HCT116 (cell line): ENCODE measurements at regions not wholly inside any gene's neighbourhood (a gene's known extent, or its start where the extent isn't known, plus 50 kb on each side); places are given as distances from the start of the nearest gene placed in this dataset.

ENCODE experiments used
- ATAC-seq: fragments of 200-7000 bp; cut with Tn5 transposase; 2 replicates; pipeline ENCODE4 v1.9.1; 2020; ENCODE audit warnings: mild to moderate bottlenecking, moderate library complexity
- BruUV-seq: library from RNA; stranded (reverse); fragments of 400-500 nt; replicated peaks from 2 replicates; lab custom pipeline; 2021; lab: Mats Ljungman, UMichigan
- CTCF ChIA-PET: fragments of 300-600 bp; sonication (Branson Sonifier 250); formaldehyde crosslinking; loops from one replicate; lab custom pipeline; 2021; ENCODE audit warnings: antibody characterized with exemption; lab: Charles Lee
- POLR2A ChIA-PET: fragments of 300-600, 350-600 bp; sonication (Branson Sonifier 250); formaldehyde crosslinking; loops from one replicate; lab custom pipeline; 2021; ENCODE audit warnings: antibody characterized with exemption; lab: Charles Lee
- RAD21 ChIA-PET, 2 experiments: fragments of 300-600 bp; sonication (Branson Sonifier 250); formaldehyde crosslinking; loops; one replicate each; lab custom pipeline; 2023; ENCODE audit warnings: low total read pairs in 2 of 2; ENCODE audit not compliant: uncharacterized antibody in 2 of 2, unreplicated experiment in 2 of 2, low non-redundant PET in 1 of 2; lab: Charles Lee
- DNase-seq: peaks from one replicate; pipeline ENCODE4 v3.0.0-alpha.2; 2010; ENCODE audit warnings: low read depth, low spot score
- H2AFZ ChIP-seq: fragments of 200-600 bp; shearing (Covaris generic), sonication (generic); 2 replicates; pipeline ENCODE4 v1.6.1; 2017; ENCODE audit warnings: low read depth, mixed run types, mixed read lengths, antibody characterized with exemption, low read length; ENCODE audit not compliant: poor library complexity, severe bottlenecking
- H3K27ac ChIP-seq: 2 replicates; pipeline ENCODE4 v1.5.1; 2012; ENCODE audit warnings: low read depth, low read length
- H3K27me3 ChIP-seq: fragments of 200-600 bp; sonication (generic); 2 replicates; pipeline ENCODE4 v1.6.1; 2016; ENCODE audit warnings: mixed run types, low read length, mixed read lengths; ENCODE audit not compliant: insufficient read depth
- H3K36me3 ChIP-seq, 2 experiments: fragments of 200-500 bp in 1 of 2; fragments of 200-600 bp in 1 of 2; sonication (Bioruptor generic) in 1 of 2; sonication (generic) in 1 of 2; 2 replicates each; pipeline versions ENCODE4 v1.5.1 to v1.6.1; 2014 to 2016; ENCODE audit warnings: low read length in 2 of 2, inconsistent platforms in 1 of 2, mixed read lengths in 1 of 2, mixed run types in 1 of 2; ENCODE audit not compliant: insufficient read depth in 2 of 2, control insufficient read depth in 1 of 2
- H3K4me1 ChIP-seq, 2 experiments: fragments of 200-600 bp in 1 of 2; sonication (generic) in 1 of 2; 2 replicates each; pipeline versions ENCODE4 v1.5.1 to v1.6.1; 2012 to 2017; ENCODE audit warnings: low read length in 2 of 2, inconsistent platforms in 1 of 2, mild to moderate bottlenecking in 1 of 2, mixed read lengths in 1 of 2, mixed run types in 1 of 2, moderate library complexity in 1 of 2; ENCODE audit not compliant: insufficient read depth in 2 of 2, control insufficient read depth in 1 of 2
- H3K4me2 ChIP-seq: fragments of 200-600 bp; sonication (generic); 2 replicates; pipeline ENCODE4 v1.6.1; 2017; ENCODE audit warnings: mixed run types, low read length, mixed read lengths
- H3K4me3 ChIP-seq, 2 experiments: fragments of 200-600 bp in 1 of 2; sonication (generic) in 1 of 2; replicated peaks in 1 of 2; 2 replicates each; pipeline ENCODE4 v1.5.1; 2011 to 2016; ENCODE audit warnings: low read length in 2 of 2, control low read depth in 1 of 2, low read depth in 1 of 2, mild to moderate bottlenecking in 1 of 2, mixed read lengths in 1 of 2, mixed run types in 1 of 2
- H3K79me2 ChIP-seq: fragments of 200-600 bp; sonication (generic); 2 replicates; pipeline ENCODE4 v1.6.1; 2017; ENCODE audit warnings: mild to moderate bottlenecking, mixed run types, low read length, moderate library complexity, mixed read lengths; ENCODE audit not compliant: insufficient read depth
- H3K9ac ChIP-seq: fragments of 200-600 bp; sonication (generic); 2 replicates; pipeline ENCODE4 v1.6.1; 2016; ENCODE audit warnings: low read length, mixed read lengths
- H3K9me2 ChIP-seq: fragments of 200-600 bp; sonication (generic), shearing (Covaris generic); 2 replicates; pipeline ENCODE4 v1.6.1; 2017; ENCODE audit warnings: mixed run types, mild to moderate bottlenecking, moderate library complexity; ENCODE audit not compliant: insufficient read depth
- H3K9me3 ChIP-seq, 2 experiments: fragments of 200-500 bp in 1 of 2; fragments of 200-600 bp in 1 of 2; sonication (Bioruptor generic) in 1 of 2; sonication (generic) in 1 of 2; 2 replicates each; pipeline ENCODE4 v1.6.1; 2014 to 2017; ENCODE audit warnings: low read length in 2 of 2, mixed read lengths in 2 of 2, inconsistent platforms in 1 of 2, low read depth in 1 of 2, mild to moderate bottlenecking in 1 of 2, mixed run types in 1 of 2, moderate library complexity in 1 of 2; ENCODE audit not compliant: control insufficient read depth in 1 of 2, insufficient read depth in 1 of 2
- H4K20me1 ChIP-seq: fragments of 200-600 bp; sonication (generic), shearing (Covaris generic); 2 replicates; pipeline ENCODE4 v1.6.1; 2017; ENCODE audit warnings: mixed run types, mild to moderate bottlenecking, moderate library complexity; ENCODE audit not compliant: insufficient read depth
- CBX3 ChIP-seq: IDR thresholded peaks from 2 replicates; pipeline ENCODE4 v1.6.1; 2012; ENCODE audit warnings: low read depth
- CEBPB ChIP-seq: IDR thresholded peaks from 2 replicates; pipeline ENCODE4 v1.6.1; 2012; ENCODE audit warnings: low read depth
- EGR1 ChIP-seq: IDR thresholded peaks from 2 replicates; pipeline ENCODE4 v1.6.1; 2012; ENCODE audit warnings: low read depth
- ELF1 ChIP-seq: IDR thresholded peaks from 2 replicates; pipeline ENCODE4 v1.6.1; 2012; ENCODE audit warnings: low read depth, borderline replicate concordance
- EZH2 ChIP-seq: fragments of 200-600 bp; sonication (generic); IDR thresholded peaks from 2 replicates; pipeline ENCODE4 v1.6.1; 2017; ENCODE audit warnings: antibody characterized with exemption, mixed run types
- EZH2phosphoT487 ChIP-seq: fragments of 200-600 bp; IDR thresholded peaks from 2 replicates; pipeline ENCODE4 v1.6.1; 2018; ENCODE audit warnings: antibody characterized with exemption, borderline replicate concordance
- JUND ChIP-seq: IDR thresholded peaks from 2 replicates; pipeline ENCODE4 v1.6.1; 2012
- POLR2A ChIP-seq: IDR thresholded peaks from 2 replicates; pipeline ENCODE4 v1.7.0; 2011; ENCODE audit warnings: borderline replicate concordance; ENCODE audit not compliant: insufficient read depth, insufficient read length; ENCODE audit errors: extremely low read depth
- POLR2AphosphoS5 ChIP-seq: IDR thresholded peaks from 2 replicates; pipeline ENCODE4 v1.6.1; 2011; ENCODE audit warnings: mild to moderate bottlenecking, low read depth, low read length, moderate library complexity
- RAD21 ChIP-seq: IDR thresholded peaks from 2 replicates; pipeline ENCODE4 v1.6.1; 2012; ENCODE audit warnings: low read depth, mild to moderate bottlenecking
- REST ChIP-seq: IDR thresholded peaks from 2 replicates; pipeline ENCODE4 v1.6.1; 2012; ENCODE audit warnings: low read depth
- SIN3A ChIP-seq: IDR thresholded peaks from 2 replicates; pipeline ENCODE4 v1.6.1; 2012; ENCODE audit warnings: low read depth
- SP1 ChIP-seq: IDR thresholded peaks from 2 replicates; pipeline ENCODE4 v1.6.1; 2012; ENCODE audit warnings: low read depth
- SRF ChIP-seq: IDR thresholded peaks from 2 replicates; pipeline ENCODE4 v1.6.1; 2012; ENCODE audit warnings: low read depth
- TCF7L2 ChIP-seq: IDR thresholded peaks from 2 replicates; pipeline ENCODE4 v1.7.0; 2011; ENCODE audit warnings: borderline replicate concordance, inconsistent platforms; ENCODE audit not compliant: insufficient read depth, insufficient read length; ENCODE audit errors: extremely low read depth
- YY1 ChIP-seq: IDR thresholded peaks from 2 replicates; pipeline ENCODE4 v1.6.1; 2011; ENCODE audit warnings: low read length, low read depth, moderate library complexity, mild to moderate bottlenecking; ENCODE audit not compliant: insufficient replicate concordance; ENCODE audit errors: extremely low read depth
- ZNF274 ChIP-seq: fragments of 200-500 bp; sonication (Bioruptor generic); IDR thresholded peaks from 2 replicates; pipeline ENCODE4 v1.6.1; 2014; ENCODE audit warnings: mild to moderate bottlenecking, low read depth, low read length, inconsistent platforms
- intact Hi-C: fragments of 100-400 bp; cut with micrococcal nuclease; formaldehyde crosslinking; loops from 2 replicates; pipeline ENCODE4 v1.10.0; 2022
- TF ChIP-seq, protein P1 (sequence below): IDR thresholded peaks from 2 replicates; pipeline ENCODE4 v1.6.1; 2012
- TF ChIP-seq, protein P2 (sequence below): IDR thresholded peaks from 2 replicates; pipeline ENCODE4 v1.6.1; 2011; ENCODE audit warnings: mild to moderate bottlenecking, low read length, moderate library complexity; ENCODE audit not compliant: insufficient replicate concordance; ENCODE audit errors: extremely low read depth

DNA sequence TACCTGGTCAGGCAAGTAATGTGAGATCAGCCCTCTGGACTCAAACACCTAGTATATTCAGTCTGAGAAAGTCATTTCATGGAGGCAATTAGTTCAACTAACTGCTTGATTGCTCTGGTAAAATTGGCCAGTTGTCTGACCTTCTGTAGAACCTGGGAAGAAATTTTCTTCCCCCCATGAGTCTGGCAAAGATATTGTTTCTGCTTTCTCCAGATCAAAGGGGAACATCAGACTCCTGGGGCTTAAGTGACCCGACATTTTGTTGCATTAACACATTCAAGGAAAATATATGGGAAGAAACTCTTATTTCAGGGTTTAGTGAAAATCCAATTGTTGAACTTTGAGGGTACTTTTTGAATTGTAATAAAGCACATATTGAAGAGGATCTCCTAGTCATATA, 375.1 kb downstream of the SUCLG1 start:
- no peak for ATAC-seq
- BruUV-seq: no TSS peak
- CTCF ChIA-PET: no interaction called here
- H3K36me3 ChIP-seq: no peaks in the 10 kb centered on the region
- no peak for DNase-seq
- H3K9me2 ChIP-seq: no peaks in the 10 kb centered on the region
- H3K27me3 ChIP-seq: no peaks in the 10 kb centered on the region
- POLR2A ChIA-PET: no interaction called here
- no peak overlapping the region for H2AFZ ChIP-seq
- no peak for TF ChIP-seq CBX3
- TF ChIP-seq TCF7L2: no peak
- no peak for TF ChIP-seq POLR2AphosphoS5
- TF ChIP-seq, protein P1, sequence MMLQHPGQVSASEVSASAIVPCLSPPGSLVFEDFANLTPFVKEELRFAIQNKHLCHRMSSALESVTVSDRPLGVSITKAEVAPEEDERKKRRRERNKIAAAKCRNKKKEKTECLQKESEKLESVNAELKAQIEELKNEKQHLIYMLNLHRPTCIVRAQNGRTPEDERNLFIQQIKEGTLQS: no peak
- no peak for TF ChIP-seq CEBPB
- TF ChIP-seq EGR1: no peak
- TF ChIP-seq JUND: no peak
- TF ChIP-seq POLR2A: no peak
- TF ChIP-seq YY1: no peak
- TF ChIP-seq EZH2: no peak
- no peak for TF ChIP-seq REST
- no peak for TF ChIP-seq EZH2phosphoT487
- no peak for TF ChIP-seq ELF1
- no peak for TF ChIP-seq SRF
- TF ChIP-seq, protein P2, sequence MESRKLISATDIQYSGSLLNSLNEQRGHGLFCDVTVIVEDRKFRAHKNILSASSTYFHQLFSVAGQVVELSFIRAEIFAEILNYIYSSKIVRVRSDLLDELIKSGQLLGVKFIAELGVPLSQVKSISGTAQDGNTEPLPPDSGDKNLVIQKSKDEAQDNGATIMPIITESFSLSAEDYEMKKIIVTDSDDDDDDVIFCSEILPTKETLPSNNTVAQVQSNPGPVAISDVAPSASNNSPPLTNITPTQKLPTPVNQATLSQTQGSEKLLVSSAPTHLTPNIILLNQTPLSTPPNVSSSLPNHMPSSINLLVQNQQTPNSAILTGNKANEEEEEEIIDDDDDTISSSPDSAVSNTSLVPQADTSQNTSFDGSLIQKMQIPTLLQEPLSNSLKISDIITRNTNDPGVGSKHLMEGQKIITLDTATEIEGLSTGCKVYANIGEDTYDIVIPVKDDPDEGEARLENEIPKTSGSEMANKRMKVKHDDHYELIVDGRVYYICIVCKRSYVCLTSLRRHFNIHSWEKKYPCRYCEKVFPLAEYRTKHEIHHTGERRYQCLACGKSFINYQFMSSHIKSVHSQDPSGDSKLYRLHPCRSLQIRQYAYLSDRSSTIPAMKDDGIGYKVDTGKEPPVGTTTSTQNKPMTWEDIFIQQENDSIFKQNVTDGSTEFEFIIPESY: no peak
- TF ChIP-seq RAD21: no peak
- no peak for TF ChIP-seq ZNF274
- TF ChIP-seq SIN3A: no peak
- TF ChIP-seq SP1: no peak
- no peaks in the 10 kb centered on the region for H3K79me2 ChIP-seq
- no peak overlapping the region for H3K9ac ChIP-seq
- H3K4me1 ChIP-seq: peaks cover 0 to 6% of the 10 kb centered on the region in 2 experiments; a peak in 2 of 4 replicates
- no peak overlapping the region for H3K27ac ChIP-seq
- RAD21 ChIA-PET: no interaction called here
- no peaks in the 10 kb centered on the region for H3K9me3 ChIP-seq
- H4K20me1 ChIP-seq: no peaks in the 10 kb centered on the region
- no peak overlapping the region for H3K4me2 ChIP-seq
- H3K4me3 ChIP-seq: no peak overlapping the region
- intact Hi-C loops: no loop called here
